Upper lobe of left lung (tissue), 6 donors: ENCODE measurements at regions not wholly inside any gene's neighbourhood (a gene's known extent, or its start where the extent isn't known, plus 50 kb on each side); places are given as distances from the start of the nearest gene placed in this dataset.

Experiments used
- ATAC-seq, 2 donors: fragments of 200-7000 bp; cut with Tn5 transposase; one replicate each; pipeline ENCODE4 v1.9.1; 2022; ENCODE audit warnings: mild to moderate bottlenecking in 2 of 2, moderate library complexity in 2 of 2; ENCODE audit not compliant: low FRiP score in 2 of 2
- DNase-seq, 2 donors: peaks; one replicate each; pipeline ENCODE4 v3.0.0-alpha.2; 2019 to 2020
- H3K27ac ChIP-seq, 4 donors: fragments of 200-600 bp; sonication (generic); one replicate each; pipeline ENCODE4 v1.5.1; 2016 to 2019
- H3K27me3 ChIP-seq, 4 donors: fragments of 200-600 bp; sonication (generic); one replicate each; pipeline ENCODE4 v1.5.1; 2017 to 2019
- H3K36me3 ChIP-seq, 4 donors: fragments of 200-600 bp; sonication (generic); one replicate each; pipeline ENCODE4 v1.5.1; 2016 to 2019
- H3K4me1 ChIP-seq, 4 donors: fragments of 200-600 bp; sonication (generic); one replicate each; pipeline ENCODE4 v1.5.1; 2018 to 2019
- H3K4me3 ChIP-seq, 4 donors: fragments of 200-600 bp; sonication (generic); one replicate each; pipeline ENCODE4 v1.5.1; 2017 to 2019; ENCODE audit warnings: mild to moderate bottlenecking in 2 of 4, moderate library complexity in 1 of 4
- H3K9me3 ChIP-seq, 4 donors: fragments of 200-600 bp; sonication (generic); one replicate each; pipeline ENCODE4 v1.5.1; 2018 to 2019
- EP300 ChIP-seq, 4 donors: sonication (generic); formaldehyde crosslinking; IDR thresholded peaks; one replicate each; pipeline ENCODE4 v1.5.1; 2017; ENCODE audit warnings: antibody characterized with exemption in 4 of 4, control low read depth in 2 of 4
- POLR2A ChIP-seq, 4 donors: fragments of 450-650 bp; IDR thresholded peaks; one replicate each; pipeline ENCODE4 v1.5.1; 2016 to 2017; ENCODE audit warnings: antibody characterized with exemption in 4 of 4, mild to moderate bottlenecking in 2 of 4
- POLR2AphosphoS5 ChIP-seq, 2 donors: sonication (generic); formaldehyde crosslinking; IDR thresholded peaks; one replicate each; pipeline ENCODE4 v1.5.1; 2017; ENCODE audit warnings: antibody characterized with exemption in 2 of 2
- WGBS, 2 donors: methylation state at CpG; one replicate each; pipeline ENCODE4 v1.1.5; 2017 to 2018; 5-methylcytosine and 5-hydroxymethylcytosine counted together
- TF ChIP-seq, protein P1 (sequence below), 6 experiments: fragments of 450-650 bp in 4 of 6; fragments of 200-600 bp in 2 of 6; sonication (generic) in 2 of 6; IDR thresholded peaks; one replicate each; pipeline ENCODE4 v1.5.1; 2016 to 2019; ENCODE audit warnings: antibody characterized with exemption in 6 of 6
- donor health status: DM: no; HTN: no; CAD: no; lungs with moderate emphysema.
- donor health status: DM: no; HTN: yes; CAD: no; lungs with severe emphysema.

DNA sequence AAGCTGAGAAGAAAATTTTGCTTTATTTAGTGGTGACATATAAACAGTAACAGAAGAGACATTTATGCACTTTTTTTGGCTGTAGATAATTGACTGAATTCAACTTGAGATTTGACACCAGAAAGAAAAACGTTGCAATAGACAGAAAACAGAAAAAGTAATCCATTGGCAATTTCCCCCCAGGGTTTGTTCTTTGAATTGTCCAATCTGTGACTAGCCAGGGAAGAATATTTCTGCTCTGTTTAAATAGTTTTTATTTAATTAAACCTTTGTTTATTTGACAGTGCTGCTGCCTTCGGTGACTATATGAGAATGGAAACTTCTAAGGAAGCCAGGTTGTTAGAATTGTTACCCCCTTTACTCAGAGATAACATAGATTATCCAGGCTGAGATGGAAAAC, 210.6 kb downstream of the DEPDC1B start:
- no peak overlapping the region for H3K27ac ChIP-seq
- no peaks in the 10 kb centered on the region for H3K9me3 ChIP-seq
- TF ChIP-seq, protein P1, sequence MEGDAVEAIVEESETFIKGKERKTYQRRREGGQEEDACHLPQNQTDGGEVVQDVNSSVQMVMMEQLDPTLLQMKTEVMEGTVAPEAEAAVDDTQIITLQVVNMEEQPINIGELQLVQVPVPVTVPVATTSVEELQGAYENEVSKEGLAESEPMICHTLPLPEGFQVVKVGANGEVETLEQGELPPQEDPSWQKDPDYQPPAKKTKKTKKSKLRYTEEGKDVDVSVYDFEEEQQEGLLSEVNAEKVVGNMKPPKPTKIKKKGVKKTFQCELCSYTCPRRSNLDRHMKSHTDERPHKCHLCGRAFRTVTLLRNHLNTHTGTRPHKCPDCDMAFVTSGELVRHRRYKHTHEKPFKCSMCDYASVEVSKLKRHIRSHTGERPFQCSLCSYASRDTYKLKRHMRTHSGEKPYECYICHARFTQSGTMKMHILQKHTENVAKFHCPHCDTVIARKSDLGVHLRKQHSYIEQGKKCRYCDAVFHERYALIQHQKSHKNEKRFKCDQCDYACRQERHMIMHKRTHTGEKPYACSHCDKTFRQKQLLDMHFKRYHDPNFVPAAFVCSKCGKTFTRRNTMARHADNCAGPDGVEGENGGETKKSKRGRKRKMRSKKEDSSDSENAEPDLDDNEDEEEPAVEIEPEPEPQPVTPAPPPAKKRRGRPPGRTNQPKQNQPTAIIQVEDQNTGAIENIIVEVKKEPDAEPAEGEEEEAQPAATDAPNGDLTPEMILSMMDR (IDR thresholded peaks at IDR 0.05) = no peak
- no peak for TF ChIP-seq POLR2AphosphoS5 (IDR thresholded peaks at IDR 0.05)
- no peak for TF ChIP-seq EP300 (IDR thresholded peaks at IDR 0.05)
- TF ChIP-seq POLR2A (IDR thresholded peaks at IDR 0.05) = no peak
- H3K4me3 ChIP-seq = no peak overlapping the region
- no peaks in the 10 kb centered on the region for H3K36me3 ChIP-seq
- H3K4me1 ChIP-seq = no peaks in the 10 kb centered on the region
- H3K27me3 ChIP-seq = no peaks in the 10 kb centered on the region
- ATAC-seq (no peak), DNase-seq (no peak)
- WGBS, 2 donors = 57 to 58% methylated on average over 2 of the region's 2 CpGs

DNA sequence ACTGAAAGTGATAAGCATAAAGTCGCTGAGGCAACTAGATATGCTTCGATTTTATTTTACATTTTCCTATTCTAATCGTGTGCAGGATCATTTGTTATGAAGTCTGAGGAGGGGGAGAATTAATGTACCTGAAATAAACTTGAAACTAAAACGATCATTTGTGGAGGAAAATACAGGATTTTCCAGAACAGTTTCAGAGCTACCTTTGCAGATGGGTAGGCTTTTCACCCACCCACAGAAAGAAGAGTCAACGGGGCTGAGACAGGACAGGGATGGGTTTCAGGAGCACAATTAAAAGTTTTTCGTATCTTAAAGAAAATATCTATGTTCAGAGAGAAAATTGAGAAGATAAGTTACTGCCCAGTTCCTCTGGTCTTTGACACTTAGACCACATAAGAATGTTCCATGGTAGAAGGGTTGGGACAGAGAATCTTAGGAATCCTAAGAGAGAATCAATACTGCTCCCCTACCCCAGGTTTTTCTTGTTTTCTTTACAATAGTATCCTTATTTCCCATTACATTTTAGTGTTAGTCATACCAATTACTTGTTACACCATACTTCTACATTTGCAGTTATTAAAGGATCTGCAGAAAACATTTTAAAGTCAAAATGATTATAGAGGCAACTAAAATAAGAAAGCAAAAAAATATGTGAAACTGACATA, 211.4 kb downstream of the DEPDC1B start:
- peak overlapping the region in 1 of 4 donors; percentile 19 for H3K4me3 ChIP-seq
- H3K9me3 ChIP-seq = no peaks in the 10 kb centered on the region
- WGBS, 2 donors = 61 to 64% methylated on average over 6 of the region's 6 CpGs
- no peak for DNase-seq
- no peaks in the 10 kb centered on the region for H3K36me3 ChIP-seq
- no peaks in the 10 kb centered on the region for H3K4me1 ChIP-seq
- no peak overlapping the region for H3K27ac ChIP-seq
- TF ChIP-seq POLR2A (IDR thresholded peaks at IDR 0.05) (no peak), EP300 (IDR thresholded peaks at IDR 0.05) (no peak), POLR2AphosphoS5 (IDR thresholded peaks at IDR 0.05) (no peak)
- TF ChIP-seq, protein P1 (IDR thresholded peaks at IDR 0.05) = no peak
- no peak for ATAC-seq
- H3K27me3 ChIP-seq = no peaks in the 10 kb centered on the region

DNA sequence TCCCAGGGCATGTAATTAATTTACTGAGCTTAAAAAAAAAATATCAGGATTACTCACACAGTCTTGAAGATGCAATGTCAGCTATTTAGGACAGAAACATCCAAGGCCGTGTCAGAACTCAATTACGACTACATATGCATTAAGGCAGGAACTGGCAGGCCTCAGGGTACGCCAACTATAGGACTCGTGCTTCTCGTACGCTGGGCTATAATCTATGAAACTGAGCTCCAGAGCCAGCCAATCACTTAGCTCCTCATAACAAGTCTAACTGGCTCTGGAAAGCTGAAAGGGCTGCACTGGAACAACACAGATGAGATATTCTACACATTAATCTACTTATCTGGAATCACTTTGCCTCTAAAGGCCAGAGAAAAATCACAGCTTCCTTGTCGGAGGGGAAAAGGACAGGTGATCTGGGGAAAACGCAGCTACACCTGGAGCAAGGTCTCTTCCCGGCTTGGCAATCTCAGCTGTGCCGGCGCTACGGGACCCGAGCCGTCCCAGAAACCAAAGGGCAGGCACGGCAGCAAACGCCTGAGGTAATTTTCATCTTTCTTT, 212.0 kb downstream of the DEPDC1B start:
- Histone ChIP-seq H3K4me3 (peak overlapping the region in 2 of 4 donors; percentile 19), H3K9me3 (no peaks in the 10 kb centered on the region), H3K27ac (no peak overlapping the region), H3K36me3 (no peaks in the 10 kb centered on the region), H3K27me3 (no peaks in the 10 kb centered on the region), H3K4me1 (no peaks in the 10 kb centered on the region)
- whole genome bisulfite sequencing, 2 donors = 62 to 75% methylated on average over 16 of the region's 16 CpGs
- DNase-seq (peak in 1 of 2 donors; percentile 23), ATAC-seq (no peak)
- no peak for TF ChIP-seq EP300 (IDR thresholded peaks at IDR 0.05)
- TF ChIP-seq, protein P1 (IDR thresholded peaks at IDR 0.05) = no peak
- no peak for TF ChIP-seq POLR2A (IDR thresholded peaks at IDR 0.05)
- TF ChIP-seq POLR2AphosphoS5 (IDR thresholded peaks at IDR 0.05) = no peak

GRCh38 chr5:60487476-60487875, 212.5 kb downstream of the DEPDC1B start:
- TF ChIP-seq, protein P1 (IDR thresholded peaks at IDR 0.05) = no peak
- no peak for TF ChIP-seq EP300 (IDR thresholded peaks at IDR 0.05)
- no peak for TF ChIP-seq POLR2AphosphoS5 (IDR thresholded peaks at IDR 0.05)
- no peak for TF ChIP-seq POLR2A (IDR thresholded peaks at IDR 0.05)
- H3K4me3 ChIP-seq = no peak overlapping the region
- DNase-seq (no peak), ATAC-seq (no peak)
- H3K4me1 ChIP-seq = no peaks in the 10 kb centered on the region
- no peak overlapping the region for H3K27ac ChIP-seq
- no peaks in the 10 kb centered on the region for H3K27me3 ChIP-seq
- 24 to 41% methylated on average over 2 of the region's 2 CpGs for WGBS, 2 donors
- no peaks in the 10 kb centered on the region for H3K9me3 ChIP-seq
- H3K36me3 ChIP-seq = no peaks in the 10 kb centered on the region

GRCh38 chr5:60485361-60485760, 214.6 kb downstream of the DEPDC1B start:
- H3K36me3 ChIP-seq = no peaks in the 10 kb centered on the region
- ATAC-seq (no peak), DNase-seq (no peak)
- no peaks in the 10 kb centered on the region for H3K4me1 ChIP-seq
- no peak overlapping the region for H3K27ac ChIP-seq
- H3K9me3 ChIP-seq = no peaks in the 10 kb centered on the region
- TF ChIP-seq POLR2AphosphoS5 (IDR thresholded peaks at IDR 0.05) (no peak), POLR2A (IDR thresholded peaks at IDR 0.05) (no peak), EP300 (IDR thresholded peaks at IDR 0.05) (no peak)
- H3K4me3 ChIP-seq = no peak overlapping the region
- WGBS, 2 donors = 77 to 88% methylated on average over 1 of the region's 1 CpG
- H3K27me3 ChIP-seq = no peaks in the 10 kb centered on the region
